Endothelial cell (in vitro differentiated cells): ENCODE measurements at regions not wholly inside any gene's neighbourhood (a gene's known extent, or its start where the extent isn't known, plus 50 kb on each side); places are given as distances from the start of the nearest gene placed in this dataset.

Source experiments
- DNase-seq: peaks from one replicate; pipeline ENCODE4 v3.0.0; 2021; ENCODE audit warnings: low spot score
- H3K27ac Mint-ChIP-seq: one replicate; pipeline ENCODE4 v1.8.0; 2021; ENCODE audit warnings: mixed read lengths, inconsistent platforms; ENCODE audit not compliant: unreplicated experiment
- H3K27me3 Mint-ChIP-seq: one replicate; pipeline ENCODE4 v1.8.0; 2021; ENCODE audit warnings: mild to moderate bottlenecking, moderate library complexity, mixed read lengths, inconsistent platforms; ENCODE audit not compliant: unreplicated experiment
- H3K36me3 Mint-ChIP-seq: one replicate; pipeline ENCODE4 v1.8.0; 2021; ENCODE audit warnings: mild to moderate bottlenecking, low read depth, mixed read lengths, inconsistent platforms; ENCODE audit not compliant: unreplicated experiment
- H3K4me1 Mint-ChIP-seq: one replicate; pipeline ENCODE4 v1.8.0; 2021; ENCODE audit warnings: mild to moderate bottlenecking, mixed read lengths, inconsistent platforms; ENCODE audit not compliant: unreplicated experiment
- H3K4me3 Mint-ChIP-seq: one replicate; pipeline ENCODE4 v1.8.0; 2021; ENCODE audit warnings: mild to moderate bottlenecking, mixed read lengths, inconsistent platforms; ENCODE audit not compliant: unreplicated experiment
- H3K9me3 Mint-ChIP-seq: one replicate; pipeline ENCODE4 v1.8.0; 2021; ENCODE audit warnings: mixed read lengths, inconsistent platforms; ENCODE audit not compliant: unreplicated experiment
- CTCF ChIP-seq: fragments of 200-600 bp; sonication (generic); IDR thresholded peaks from one replicate; pipeline ENCODE4 v1.5.0; 2021; ENCODE audit warnings: antibody characterized with exemption; ENCODE audit not compliant: unreplicated experiment

DNA sequence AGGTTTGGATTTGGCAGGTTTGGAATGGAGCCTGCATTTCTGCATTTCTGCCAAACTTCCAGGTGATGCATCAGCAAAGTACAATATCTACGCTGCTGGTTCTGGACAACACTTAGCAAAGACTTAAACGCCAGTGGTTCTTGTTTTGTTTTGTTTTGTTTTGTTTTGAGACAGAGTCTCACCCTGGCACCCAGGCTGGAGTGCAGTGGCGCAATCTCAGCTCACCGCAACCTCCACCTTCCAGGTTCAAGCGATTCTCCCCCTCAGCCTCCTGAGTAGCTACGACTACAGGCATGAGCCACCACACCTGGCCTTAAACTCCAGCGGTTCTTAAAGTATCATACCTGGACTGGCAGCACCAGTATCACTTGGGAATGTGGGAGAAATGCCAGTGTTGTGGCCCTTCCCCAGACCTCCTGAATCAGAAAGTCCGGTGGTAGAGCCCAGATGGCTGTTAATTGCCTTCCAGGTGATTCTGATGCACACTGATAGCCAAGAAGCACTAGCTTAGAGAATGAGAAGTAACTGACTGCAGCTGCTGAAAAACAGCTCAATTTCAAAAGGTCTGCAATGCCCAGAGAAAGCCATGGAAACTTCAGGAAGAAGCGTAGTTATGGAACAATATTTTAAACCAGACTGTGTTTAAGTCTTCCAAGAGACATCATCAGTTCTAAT lies 114.8 kb upstream of the FOXN3 start:
- Mint-ChIP-seq H3K27ac (no peak overlapping the region), H3K36me3 (peaks cover 7% of the 10 kb centered on the region), H3K9me3 (no peaks in the 10 kb centered on the region), H3K4me1 (peaks cover 13% of the 10 kb centered on the region), H3K4me3 (no peak overlapping the region), H3K27me3 (peaks cover 2% of the 10 kb centered on the region)
- no peak for DNase-seq
- no peak for TF ChIP-seq CTCF

- Mint-ChIP-seq H3K4me3 (no peak overlapping the region), H3K36me3 (peaks cover 6% of the 10 kb centered on the region), H3K27ac (peak overlapping the region; percentile 49), H3K27me3 (no peaks in the 10 kb centered on the region), H3K9me3 (no peaks in the 10 kb centered on the region), H3K4me1 (peaks cover 4% of the 10 kb centered on the region)
- DNase-seq = no peak
- TF ChIP-seq CTCF = no peak
Measured at GRCh38 chr14:89524990-89525667, 108.1 kb upstream of the FOXN3 start.

DNA sequence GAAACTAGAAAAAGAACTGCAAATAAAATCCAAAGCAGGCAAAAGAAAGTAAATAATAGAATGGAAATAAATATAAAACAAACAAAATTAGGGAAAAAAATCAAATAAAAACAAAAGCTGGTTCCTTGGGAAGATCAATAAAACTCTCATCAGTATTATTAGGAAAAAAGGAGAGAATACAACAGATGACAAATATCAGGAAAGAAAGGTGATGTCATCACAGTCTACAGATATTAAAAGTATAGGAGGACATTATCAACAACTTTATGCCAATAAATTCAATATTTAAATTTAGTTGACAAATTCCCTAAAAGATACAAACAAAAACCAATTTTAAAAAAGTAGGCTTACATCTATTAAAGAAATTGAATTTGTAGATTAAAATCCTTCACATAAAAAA lies 107.4 kb upstream of the FOXN3 start:
- H3K4me1 Mint-ChIP-seq = peaks cover 4% of the 10 kb centered on the region
- H3K27me3 Mint-ChIP-seq = no peaks in the 10 kb centered on the region
- no peak for TF ChIP-seq CTCF

GRCh38 chr14:89521988-89522387 lies 105.0 kb upstream of the FOXN3 start:
- no peak for DNase-seq
- Mint-ChIP-seq H3K27me3 (no peaks in the 10 kb centered on the region), H3K9me3 (no peaks in the 10 kb centered on the region), H3K27ac (no peak overlapping the region), H3K4me3 (no peak overlapping the region), H3K4me1 (peaks cover 14% of the 10 kb centered on the region), H3K36me3 (peaks cover 16% of the 10 kb centered on the region)
- TF ChIP-seq CTCF = no peak

More for the DNA sequence above, 107.4 kb upstream of the FOXN3 start:
- Mint-ChIP-seq H3K4me3 (no peak overlapping the region), H3K9me3 (no peaks in the 10 kb centered on the region), H3K36me3 (peaks cover 6% of the 10 kb centered on the region), H3K27ac (no peak overlapping the region)
- no peak for DNase-seq

GRCh38 chr14:89519040-89519439 lies 102.0 kb upstream of the FOXN3 start:
- Mint-ChIP-seq H3K27me3 (no peaks in the 10 kb centered on the region), H3K4me3 (no peak overlapping the region), H3K9me3 (no peaks in the 10 kb centered on the region), H3K4me1 (peaks cover 14% of the 10 kb centered on the region), H3K27ac (no peak overlapping the region), H3K36me3 (peaks cover 16% of the 10 kb centered on the region)
- no peak for DNase-seq
- TF ChIP-seq CTCF = no peak
